ENCODE measurements at regions not wholly inside any gene's neighbourhood (a gene's known extent, or its start where the extent isn't known, plus 50 kb on each side); places are given as distances from the start of the nearest gene placed in this dataset.

DNA sequence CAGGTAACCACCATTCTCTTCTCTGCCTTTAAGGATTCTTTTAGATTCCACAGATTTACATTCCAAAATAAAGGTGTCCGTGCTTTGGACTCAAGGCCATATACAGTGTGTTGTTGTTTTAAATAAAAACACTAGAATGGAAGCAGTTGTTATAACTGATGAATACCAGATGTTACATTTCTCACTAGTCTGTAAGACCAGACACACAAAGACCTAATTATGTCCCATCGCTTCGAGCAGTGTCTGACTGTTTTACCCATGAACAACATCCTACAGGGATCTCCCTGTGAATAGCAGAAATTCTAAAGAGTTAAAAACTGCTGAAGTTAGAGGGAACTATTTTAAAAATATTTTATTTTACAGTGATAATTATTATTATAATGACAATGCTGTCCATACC is 574.7 kb upstream of the ZP4 start (continued):
- TF ChIP-seq, protein P1, sequence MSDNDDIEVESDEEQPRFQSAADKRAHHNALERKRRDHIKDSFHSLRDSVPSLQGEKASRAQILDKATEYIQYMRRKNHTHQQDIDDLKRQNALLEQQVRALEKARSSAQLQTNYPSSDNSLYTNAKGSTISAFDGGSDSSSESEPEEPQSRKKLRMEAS (IDR thresholded peaks at IDR 0.05) = no peak
- no peak for TF ChIP-seq GABPA (IDR thresholded peaks at IDR 0.05 in 1 of 2, conservative IDR thresholded peaks at IDR 0.05 in 1 of 2)

GRCh38 chr1:238458899-238459298 is 568.2 kb upstream of the ZP4 start:
- TF ChIP-seq CTCF (IDR thresholded peaks at IDR 0.05; ENCODE audit: low read depth, low read length, missing input control) (no peak), TAF1 (conservative IDR thresholded peaks at IDR 0.05) (no peak), GABPA (IDR thresholded peaks at IDR 0.05 in 1 of 2, conservative IDR thresholded peaks at IDR 0.05 in 1 of 2) (no peak), NR2F2 (IDR thresholded peaks at IDR 0.05) (no peak), JUND (IDR thresholded peaks at IDR 0.05) (no peak), YY1 (IDR thresholded peaks at IDR 0.05) (no peak), FOXA1 (IDR thresholded peaks at IDR 0.05) (no peak), ZBTB33 (IDR thresholded peaks at IDR 0.05) (no peak), SP1 (IDR thresholded peaks at IDR 0.05) (no peak), HNF4G (IDR thresholded peaks at IDR 0.05) (no peak), RXRA (IDR thresholded peaks at IDR 0.05) (no peak), REST (IDR thresholded peaks at IDR 0.05) (no peak), EGR1 (IDR thresholded peaks at IDR 0.05; ENCODE audit: low read depth in 2 of 2) (no peak), RAD21 (IDR thresholded peaks at IDR 0.05) (no peak)
- TF ChIP-seq, protein P1 (IDR thresholded peaks at IDR 0.05) = no peak
- no peak for DNase-seq (ENCODE audit: low spot score)
- peaks cover 0 to 3% (median 0%) of the 10 kb centered on the region in 4 donors for H3K27me3 ChIP-seq (ENCODE audit: control insufficient read depth in 4 of 4, insufficient read depth in 4 of 4, low read length in 3 of 4)
- H3K9ac ChIP-seq (ENCODE audit: low read depth in 1 of 2, low read length in 2 of 2) = no peak overlapping the region
- no peaks in the 10 kb centered on the region for H3K4me1 ChIP-seq (ENCODE audit: control insufficient read depth in 4 of 4, insufficient read depth in 4 of 4, low read length in 3 of 4)
- no peak overlapping the region for H3K27ac ChIP-seq (ENCODE audit: low read depth in 1 of 2, low read length in 2 of 2)
- no peaks in the 10 kb centered on the region for H3K9me3 ChIP-seq (ENCODE audit: control insufficient read depth in 4 of 4, low read length in 3 of 4)
- H3K4me3 ChIP-seq (ENCODE audit: low read depth in 1 of 3, low read length in 3 of 3) = no peak overlapping the region
- no peaks in the 10 kb centered on the region for H3K36me3 ChIP-seq (ENCODE audit: control insufficient read depth in 4 of 4, insufficient read depth in 3 of 4, low read depth in 1 of 4, low read length in 3 of 4)
- WGBS = 67% methylated on average over 5 of the region's 5 CpGs
